NAMALWA (cell line): ENCODE measurements at regions not wholly inside any gene's neighbourhood (a gene's known extent, or its start where the extent isn't known, plus 50 kb on each side); places are given as distances from the start of the nearest gene placed in this dataset.

Experiments used
- DNase-seq: peaks from one replicate; pipeline ENCODE4 v3.0.0-alpha.2; 2015; ENCODE audit warnings: low spot score

DNA sequence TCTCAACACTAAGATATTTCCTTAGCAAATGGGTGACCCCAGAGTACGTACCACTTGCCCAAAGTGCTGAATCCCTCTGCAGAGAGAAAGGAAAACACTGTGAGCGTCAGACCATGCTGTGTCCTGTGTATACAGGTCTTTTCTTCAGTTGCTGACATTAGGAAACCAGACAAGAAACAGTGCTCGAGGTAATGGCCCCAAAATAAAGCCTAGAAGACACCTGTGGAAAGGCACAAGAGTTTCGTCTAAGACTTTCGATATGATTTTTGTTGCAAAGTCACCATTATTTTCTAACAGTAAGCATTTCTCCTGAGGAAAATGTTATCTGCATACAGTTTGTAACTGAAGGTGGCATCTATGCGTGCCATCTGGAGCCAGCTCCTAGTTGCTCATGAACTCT, 62.0 kb upstream of the SIMC1 start:
- DNase-seq: no peak

DNA sequence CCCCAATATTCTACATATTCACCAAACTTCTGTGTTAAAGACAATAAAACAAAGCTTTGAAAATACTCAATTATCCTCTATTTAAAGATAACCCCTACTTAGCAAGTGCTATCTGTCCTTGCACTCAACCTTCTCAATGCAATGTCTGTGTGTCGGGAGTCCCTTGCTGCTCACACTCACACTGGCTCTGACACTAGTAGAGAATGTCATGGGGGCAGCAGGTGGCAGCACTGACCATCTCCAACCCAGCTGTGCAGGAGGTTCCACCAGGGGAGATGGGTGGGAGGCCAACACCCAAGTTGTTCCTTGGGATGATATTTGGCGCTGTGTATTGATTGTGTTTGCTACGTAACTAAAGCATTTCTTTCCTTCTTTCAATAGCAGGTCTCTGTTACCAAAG, 59.4 kb upstream of the SIMC1 start:
- DNase-seq: peak; percentile 6

DNA sequence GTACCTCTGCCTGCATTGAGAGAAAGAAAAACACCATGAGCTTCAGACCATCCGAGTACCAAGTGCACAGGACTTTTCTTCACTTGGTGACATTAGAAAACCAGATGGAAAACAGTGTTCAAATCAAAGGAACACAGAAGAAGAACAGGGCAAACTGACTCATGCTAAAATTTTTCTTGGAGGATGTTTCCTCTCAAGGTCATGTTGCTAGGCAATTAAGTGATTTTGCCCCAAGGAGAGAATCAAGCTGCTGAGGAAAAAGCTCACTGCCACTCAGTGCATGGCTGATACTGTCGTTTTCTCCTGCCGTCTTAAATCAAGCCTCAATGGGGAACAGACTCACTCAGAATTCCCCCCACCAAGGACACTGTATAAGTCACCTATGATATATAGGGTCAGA, 57.9 kb upstream of the SIMC1 start:
- no peak for DNase-seq

DNA sequence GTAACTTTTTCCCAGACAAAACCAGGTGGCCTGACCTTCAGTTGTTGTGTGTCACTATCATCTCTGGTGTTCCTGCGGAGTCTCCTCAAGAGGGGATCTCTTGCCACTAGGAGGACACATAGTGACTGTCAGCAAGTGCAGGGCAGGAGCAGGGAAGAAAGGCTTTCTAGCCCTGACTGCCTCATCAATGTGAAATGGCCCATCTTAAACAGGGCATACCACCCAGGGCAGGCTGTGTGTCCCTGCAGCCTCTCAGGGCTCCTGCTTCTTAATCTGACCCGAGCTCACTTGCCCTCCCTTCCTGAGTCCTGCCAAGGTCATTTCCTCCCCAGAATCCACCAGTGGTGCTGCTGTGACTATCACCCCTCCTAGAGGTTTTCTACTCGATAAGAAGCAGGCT, 57.4 kb upstream of the SIMC1 start:
- no peak for DNase-seq

DNA sequence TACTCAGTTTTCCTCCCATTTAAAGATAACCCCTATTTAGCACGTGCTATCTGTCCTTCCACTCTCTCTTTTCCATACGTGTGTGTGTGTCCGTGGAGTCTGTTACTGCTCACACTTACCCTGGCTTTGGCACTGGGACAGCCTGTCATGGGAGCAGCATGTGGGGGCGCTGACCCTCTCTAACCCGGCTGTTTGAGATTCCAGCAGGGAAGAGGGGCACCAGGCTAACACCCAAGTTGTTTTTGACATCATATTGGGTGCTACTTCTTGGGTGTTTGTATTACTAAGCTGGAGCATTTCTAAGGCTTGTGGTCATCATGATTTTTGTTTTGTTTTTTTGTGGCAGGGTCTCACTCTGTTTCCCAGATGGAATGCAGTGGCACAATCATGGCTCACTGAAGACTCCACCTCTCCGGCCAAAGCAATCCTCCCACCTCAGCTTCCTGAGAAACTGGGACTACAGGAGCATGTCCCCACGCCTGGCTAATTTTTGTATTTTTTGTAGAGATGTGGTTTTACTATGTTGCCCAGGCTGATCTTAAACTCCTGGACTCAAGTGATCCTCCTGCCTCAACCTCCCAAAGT, 56.9 kb upstream of the SIMC1 start:
- no peak for DNase-seq

DNA sequence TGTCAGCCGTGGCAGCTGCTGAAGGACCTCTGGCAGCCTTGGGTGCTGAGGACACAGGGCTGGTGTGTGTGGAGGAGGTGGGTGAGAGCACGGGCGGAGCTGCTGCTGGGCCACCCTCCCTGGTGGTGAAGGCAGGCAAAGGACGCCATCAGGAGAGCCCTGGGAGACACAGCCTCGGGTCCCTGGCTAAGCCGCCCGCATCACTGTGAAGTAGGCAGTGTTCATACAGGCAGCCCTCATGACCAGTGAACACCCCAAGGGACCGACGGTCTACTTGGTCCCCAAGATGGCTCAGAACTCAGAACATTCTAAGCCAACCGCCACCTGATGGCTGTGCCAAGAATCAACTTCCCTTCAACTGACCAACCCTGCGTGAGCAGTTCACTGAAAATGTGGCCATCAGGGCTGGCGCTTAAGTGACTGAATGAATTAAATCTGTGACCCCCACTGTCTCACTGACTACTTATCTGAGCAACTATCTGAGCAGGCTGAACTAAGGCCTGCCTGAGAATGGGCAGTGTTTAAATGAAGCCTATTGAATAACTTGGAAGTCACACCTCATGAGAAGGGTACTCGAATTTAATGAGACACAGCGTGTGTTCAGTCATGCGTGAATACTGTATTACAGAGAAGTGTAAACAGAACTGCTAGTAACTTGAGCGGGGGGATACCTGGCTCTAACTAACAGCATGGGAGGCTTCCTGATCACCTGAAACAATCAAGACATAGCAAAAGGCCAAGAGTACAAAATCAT, 54.7 kb upstream of the SIMC1 start:
- DNase-seq: no peak

DNA sequence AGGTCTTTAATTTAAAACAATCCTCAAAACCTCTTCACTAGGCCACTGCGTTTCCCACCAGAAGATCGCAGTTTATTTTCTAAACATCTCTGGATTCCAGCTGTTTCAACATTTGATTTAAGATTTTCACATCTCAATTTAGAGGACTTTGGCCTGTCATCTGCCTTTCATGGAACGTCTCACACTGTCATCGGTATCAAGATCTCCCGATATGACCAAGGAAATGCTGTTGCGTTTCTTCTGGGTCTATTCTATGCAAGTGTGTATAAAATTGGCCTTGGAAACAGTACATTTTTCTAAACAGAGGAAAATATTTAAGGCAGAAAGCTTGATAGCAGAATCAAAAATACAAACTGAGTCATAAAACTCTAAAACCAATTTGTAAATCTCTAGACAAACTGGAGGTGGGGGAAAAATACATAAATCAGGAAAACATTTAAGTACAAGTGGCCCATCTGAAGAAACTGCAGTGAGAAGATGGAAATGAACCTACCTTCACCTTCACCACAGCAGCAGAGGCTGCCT, 53.6 kb upstream of the SIMC1 start:
- no peak for DNase-seq

DNA sequence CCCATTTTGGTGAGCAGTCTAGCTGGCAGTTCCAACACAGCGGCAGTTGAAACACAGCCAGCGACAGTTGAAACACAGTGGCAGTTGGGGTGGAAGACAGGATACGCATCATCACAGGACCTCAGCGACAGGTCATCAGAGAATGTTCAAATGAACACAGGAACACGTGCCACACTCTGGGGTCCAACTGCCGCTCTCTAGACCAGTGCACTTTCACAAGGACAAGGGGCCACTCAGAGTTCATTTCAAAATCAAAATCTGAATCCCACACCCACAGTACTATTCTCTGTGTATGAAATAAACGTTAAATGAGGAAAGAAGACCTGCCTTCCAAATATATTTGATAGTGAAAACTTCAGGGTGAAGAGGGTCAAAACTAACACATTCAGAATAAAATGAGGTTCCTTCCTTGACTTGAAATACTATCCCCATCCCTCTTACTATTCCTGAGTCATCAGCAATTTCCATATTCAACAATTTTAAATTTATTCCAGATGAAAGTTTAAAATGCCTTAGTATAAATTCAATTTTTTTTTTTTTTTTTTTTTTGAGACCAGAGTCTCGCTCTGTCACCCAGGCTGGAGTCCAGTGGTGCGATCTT, 53.0 kb upstream of the SIMC1 start:
- no peak for DNase-seq

DNA sequence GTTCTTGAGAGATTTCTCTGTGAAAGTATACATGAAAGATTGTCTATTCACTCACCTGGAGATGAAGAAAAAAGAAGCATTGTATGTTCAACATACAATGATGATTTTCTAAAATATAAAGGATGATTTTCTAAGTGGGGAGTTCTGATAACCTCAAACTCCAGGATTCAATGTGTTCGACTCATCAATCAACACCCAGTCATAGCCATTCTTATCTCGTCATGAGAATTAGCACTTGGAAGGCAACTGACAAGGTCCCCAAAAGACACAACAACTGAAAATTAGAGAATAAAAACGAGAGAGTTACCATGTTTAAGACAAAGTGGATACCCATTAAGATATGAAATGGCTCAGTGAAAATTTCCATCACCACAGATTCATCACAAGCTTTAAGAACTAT, 52.1 kb upstream of the SIMC1 start:
- no peak for DNase-seq

DNA sequence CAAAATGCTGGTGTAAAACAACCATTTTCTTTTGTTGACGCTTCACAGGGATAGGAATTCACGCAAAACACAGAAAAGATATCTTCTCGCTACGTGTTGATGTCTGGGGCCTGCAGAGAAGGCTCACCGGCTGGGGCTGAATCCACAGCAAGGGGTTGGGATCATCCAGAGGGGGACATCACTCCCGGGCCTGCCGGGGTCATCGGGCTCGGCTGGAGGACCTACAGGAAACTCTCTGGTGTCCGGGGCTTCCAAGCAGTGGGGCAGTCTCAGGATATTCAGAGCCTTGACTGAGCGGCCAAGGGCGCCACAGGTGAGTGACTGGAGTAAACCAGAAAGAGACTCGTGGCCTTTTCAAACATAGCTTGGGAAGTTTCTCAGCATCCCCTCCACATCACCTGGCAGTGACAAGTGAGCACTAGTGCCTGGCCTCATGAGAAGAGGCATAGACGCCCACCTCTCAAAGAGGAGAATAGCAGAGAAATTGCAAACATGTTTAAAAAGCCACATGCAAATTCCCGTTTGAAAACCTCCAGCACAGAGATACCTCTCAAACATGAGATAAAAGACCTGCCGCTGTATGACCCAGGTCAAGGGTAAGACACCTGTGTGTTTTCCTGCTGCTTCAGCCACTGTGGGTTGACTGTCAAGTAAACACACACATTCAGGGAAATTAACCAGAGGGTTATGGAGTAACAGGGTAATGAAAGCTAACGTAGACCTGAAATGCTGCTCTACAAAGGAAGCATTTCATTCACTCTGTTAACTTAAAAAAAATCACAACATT, 50.8 kb upstream of the SIMC1 start:
- DNase-seq: no peak

DNA sequence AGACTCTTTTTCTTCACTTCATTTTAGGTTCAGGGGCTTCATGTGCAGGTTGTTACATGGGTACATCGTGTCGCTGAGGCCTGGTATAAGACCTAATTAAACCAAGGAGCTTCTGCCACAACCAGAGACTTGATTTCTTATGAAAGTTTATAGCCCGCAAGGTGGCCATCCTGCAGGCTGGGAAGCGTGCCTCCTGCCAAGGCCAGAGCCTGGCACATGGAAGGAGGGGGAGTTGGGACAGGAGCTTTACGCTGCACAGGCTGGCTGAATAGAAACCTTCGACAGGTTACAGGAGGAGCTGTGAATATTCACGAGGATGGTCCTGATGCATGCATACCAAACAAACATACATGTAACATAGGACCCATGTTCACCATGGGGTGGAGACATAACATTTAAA, 50.1 kb upstream of the SIMC1 start:
- DNase-seq: no peak
